GM12864 (cell line): ENCODE measurements at regions not wholly inside any gene's neighbourhood (a gene's known extent, or its start where the extent isn't known, plus 50 kb on each side); places are given as distances from the start of the nearest gene placed in this dataset.

Experiments
- DNase-seq: peaks from one replicate; pipeline ENCODE4 v3.0.0-alpha.2; 2011; ENCODE audit warnings: low read depth
- H3K4me3 ChIP-seq: 2 replicates; pipeline ENCODE4 v1.5.1; 2011; ENCODE audit warnings: mild to moderate bottlenecking, low read depth, low read length, control low read depth
- TF ChIP-seq, protein P1 (sequence below): IDR thresholded peaks from 2 replicates; pipeline ENCODE4 v1.5.1; 2011; ENCODE audit warnings: low read depth, mild to moderate bottlenecking, moderate library complexity, low read length, control low read depth, inconsistent platforms; ENCODE audit errors: missing control alignments

DNA sequence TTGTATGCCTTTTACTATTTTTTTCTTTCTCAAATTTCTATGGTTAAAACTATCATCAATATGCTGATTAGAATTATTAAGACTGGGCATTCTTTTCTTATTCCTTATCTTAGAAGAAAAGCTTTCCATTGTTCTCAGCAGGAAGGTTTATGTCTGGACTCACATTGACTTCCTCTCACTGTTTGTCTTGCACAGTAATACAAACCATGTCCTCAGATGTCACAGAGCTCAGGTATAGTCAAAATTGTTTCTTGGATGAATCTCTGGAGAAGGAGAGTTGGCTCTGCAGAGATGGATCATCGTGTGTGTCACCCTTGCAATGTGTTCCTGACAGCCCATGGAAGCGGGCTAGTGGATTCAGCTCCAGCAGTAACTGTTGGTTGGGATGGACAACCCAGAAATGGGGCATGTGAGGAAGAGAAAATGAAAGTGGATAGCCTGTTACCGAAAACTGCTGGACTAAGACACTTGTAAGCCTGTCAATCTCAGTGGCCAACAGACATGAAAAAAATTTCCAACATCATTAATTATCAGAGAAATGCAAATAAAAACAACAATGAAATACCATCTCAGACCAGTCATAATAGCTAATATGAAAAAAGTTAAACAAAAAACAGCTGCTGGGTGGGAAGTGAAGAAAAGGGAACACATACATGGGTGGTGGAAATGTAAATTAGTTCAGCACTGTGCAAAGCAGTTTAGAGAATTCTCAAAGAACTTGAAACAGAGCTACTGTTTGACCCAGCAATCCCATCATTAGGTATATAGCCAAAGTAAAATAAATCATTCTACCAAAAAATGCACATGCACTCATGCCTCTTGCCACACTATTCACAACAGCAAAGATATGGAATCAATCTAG, 967.8 kb downstream of the TMEM121 start:
- H3K4me3 ChIP-seq = no peak overlapping the region; the same call in 1 of the 2 replicates
- TF ChIP-seq, protein P1, sequence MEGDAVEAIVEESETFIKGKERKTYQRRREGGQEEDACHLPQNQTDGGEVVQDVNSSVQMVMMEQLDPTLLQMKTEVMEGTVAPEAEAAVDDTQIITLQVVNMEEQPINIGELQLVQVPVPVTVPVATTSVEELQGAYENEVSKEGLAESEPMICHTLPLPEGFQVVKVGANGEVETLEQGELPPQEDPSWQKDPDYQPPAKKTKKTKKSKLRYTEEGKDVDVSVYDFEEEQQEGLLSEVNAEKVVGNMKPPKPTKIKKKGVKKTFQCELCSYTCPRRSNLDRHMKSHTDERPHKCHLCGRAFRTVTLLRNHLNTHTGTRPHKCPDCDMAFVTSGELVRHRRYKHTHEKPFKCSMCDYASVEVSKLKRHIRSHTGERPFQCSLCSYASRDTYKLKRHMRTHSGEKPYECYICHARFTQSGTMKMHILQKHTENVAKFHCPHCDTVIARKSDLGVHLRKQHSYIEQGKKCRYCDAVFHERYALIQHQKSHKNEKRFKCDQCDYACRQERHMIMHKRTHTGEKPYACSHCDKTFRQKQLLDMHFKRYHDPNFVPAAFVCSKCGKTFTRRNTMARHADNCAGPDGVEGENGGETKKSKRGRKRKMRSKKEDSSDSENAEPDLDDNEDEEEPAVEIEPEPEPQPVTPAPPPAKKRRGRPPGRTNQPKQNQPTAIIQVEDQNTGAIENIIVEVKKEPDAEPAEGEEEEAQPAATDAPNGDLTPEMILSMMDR = no peak

DNA sequence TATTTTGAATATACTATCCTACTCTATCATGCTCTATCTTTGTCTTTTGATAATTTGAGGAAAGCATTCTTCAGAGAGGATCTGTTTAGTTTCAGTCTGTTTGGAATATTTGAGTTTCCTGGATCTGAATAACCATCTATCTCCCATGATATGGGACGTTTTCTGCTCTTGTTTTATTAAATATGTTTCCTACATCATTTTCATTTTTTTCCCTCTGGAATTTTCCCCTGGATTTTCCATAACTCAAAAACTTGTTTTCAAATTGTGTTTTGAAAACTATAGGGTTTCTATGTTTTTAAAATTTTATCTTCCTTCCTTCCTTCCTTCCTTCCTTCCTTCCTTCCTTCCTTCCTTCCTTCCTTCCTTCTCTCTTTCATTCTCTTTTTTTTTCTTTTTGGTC, 974.2 kb downstream of the TMEM121 start:
- TF ChIP-seq, protein P1 = no peak
- no peak overlapping the region for H3K4me3 ChIP-seq
- DNase-seq = no peak

More for the DNA sequence above, 967.8 kb downstream of the TMEM121 start:
- no peak for DNase-seq

DNA sequence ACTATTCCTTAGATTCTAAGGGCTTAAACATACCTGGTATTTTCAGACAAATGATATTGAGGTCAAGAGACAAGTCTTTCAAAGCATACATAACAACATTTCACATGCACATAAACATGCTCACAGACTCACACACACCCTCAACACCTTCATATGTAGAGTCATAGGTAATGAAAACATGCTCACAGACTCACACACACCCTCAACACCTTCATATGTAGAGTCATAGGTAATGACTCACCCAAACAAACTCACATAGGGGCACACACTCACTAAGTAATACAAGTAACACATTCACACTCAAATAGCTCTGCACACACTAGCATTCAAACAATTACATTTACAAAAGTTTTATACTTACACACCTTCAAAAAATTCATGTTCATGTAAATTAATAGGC, 975.5 kb downstream of the TMEM121 start:
- H3K4me3 ChIP-seq = no peak overlapping the region
- TF ChIP-seq, protein P1 = no peak
- no peak for DNase-seq

DNA sequence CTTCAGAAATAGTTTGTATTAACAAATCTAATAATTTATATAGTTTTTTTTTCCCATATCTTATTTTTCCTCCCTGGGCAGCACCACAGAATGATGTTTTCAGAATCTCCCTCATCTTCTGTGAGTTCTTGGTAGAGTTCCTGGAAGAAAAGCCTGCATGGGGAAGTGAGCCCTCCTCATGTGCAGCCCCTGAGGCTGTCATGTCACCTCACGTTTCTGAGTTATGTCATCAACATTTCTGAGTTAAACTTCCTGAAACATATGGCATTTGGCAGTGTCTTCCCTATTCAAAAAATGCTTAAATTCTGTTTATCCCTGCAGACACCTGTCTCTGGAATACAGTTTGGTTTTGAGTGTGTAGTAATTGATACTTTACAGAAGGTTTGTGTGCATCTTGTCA, 979.0 kb downstream of the TMEM121 start:
- H3K4me3 ChIP-seq = no peak overlapping the region
- TF ChIP-seq, protein P1 = no peak
- no peak for DNase-seq

DNA sequence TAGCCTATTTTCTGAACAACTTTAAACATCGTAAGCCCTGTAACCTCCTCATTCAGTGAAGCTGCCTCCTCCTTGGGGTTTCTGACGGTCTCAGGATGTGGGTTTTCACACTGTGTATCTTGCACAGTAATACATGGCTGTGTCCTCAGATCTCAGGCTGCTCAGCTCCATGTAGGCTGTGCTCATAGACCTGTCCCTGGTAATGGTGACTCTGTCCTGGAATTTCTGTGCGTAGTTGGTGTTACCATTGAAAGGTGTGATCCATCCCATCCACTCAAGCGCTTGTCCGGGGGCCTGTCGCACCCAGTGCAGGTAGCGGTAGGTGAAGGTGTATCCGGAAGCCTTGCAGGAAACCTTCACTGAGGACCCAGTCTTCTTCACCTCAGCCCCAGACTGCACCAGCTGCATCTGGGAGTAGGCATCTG, 980.5 kb downstream of the TMEM121 start:
- TF ChIP-seq, protein P1 = no peak
- DNase-seq = no peak
- H3K4me3 ChIP-seq = no peak overlapping the region

DNA sequence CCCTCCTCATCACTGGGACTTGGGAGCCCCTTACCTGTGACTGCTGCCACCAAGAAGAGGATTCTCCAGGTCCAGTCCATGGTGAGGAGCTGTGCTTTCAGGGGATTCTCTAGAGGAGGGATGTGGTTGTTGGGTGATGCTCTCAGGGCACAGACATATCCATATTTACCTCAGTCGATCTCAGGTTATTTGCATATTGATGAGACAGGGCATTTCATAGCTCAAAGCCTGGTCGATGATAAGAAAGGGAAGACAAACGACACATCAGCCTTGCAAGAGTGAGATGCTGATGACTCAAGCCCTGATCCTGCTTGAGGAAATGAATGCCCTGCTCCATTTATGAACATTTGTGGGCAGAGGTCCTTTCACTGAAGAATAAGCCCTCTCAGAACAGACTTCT, 981.0 kb downstream of the TMEM121 start:
- no peak overlapping the region for H3K4me3 ChIP-seq
- DNase-seq = no peak
- TF ChIP-seq, protein P1 = no peak

DNA sequence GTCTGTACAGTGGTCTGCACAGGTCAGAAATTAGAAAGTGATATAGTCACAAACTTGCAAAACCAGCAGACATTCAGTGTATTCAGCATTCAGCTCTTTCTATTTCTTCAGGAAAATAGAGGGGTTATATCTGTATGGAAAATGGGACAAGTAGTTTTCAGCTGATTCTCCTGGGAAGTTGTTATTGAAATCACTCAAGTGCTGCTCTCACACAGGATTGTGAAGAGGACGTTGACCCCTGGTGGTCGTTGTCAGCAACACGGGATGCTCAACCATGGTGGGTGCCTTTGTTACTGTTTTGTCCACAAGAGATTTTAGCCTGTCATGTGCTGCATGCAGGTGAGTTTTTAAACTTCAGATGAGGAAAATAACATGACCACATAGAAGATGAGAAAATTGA, 981.8 kb downstream of the TMEM121 start:
- no peak for DNase-seq
- TF ChIP-seq, protein P1 = no peak
- H3K4me3 ChIP-seq = no peak overlapping the region
